ENCODE measurements at regions not wholly inside any gene's neighbourhood (a gene's known extent, or its start where the extent isn't known, plus 50 kb on each side); places are given as distances from the start of the nearest gene placed in this dataset.

- H3K4me3 ChIP-seq (ENCODE audit: control insufficient read depth in 1 of 2, extremely low read depth in 1 of 2, low read length in 1 of 2), result no peak overlapping the region
- no peaks in the 10 kb centered on the region for H3K4me1 ChIP-seq (ENCODE audit: control insufficient read depth in 1 of 2, extremely low read depth in 1 of 2, insufficient read depth in 2 of 2, low read length in 2 of 2)
- no peak overlapping the region for H3K27ac ChIP-seq (ENCODE audit: low read length)
- ChIA-PET POLR2A (no interaction called here), CTCF (no interaction called here)
- H3K27ac Mint-ChIP-seq, result no peak overlapping the region
- H3K9me3 ChIP-seq, result no peaks in the 10 kb centered on the region
- DNase-seq, result no peak
- no peaks in the 10 kb centered on the region for H3K27me3 Mint-ChIP-seq
- H3K36me3 ChIP-seq (ENCODE audit: control insufficient read depth in 2 of 2, extremely low read depth in 1 of 2, insufficient read depth in 1 of 2, low read length in 1 of 2), result no peaks in the 10 kb centered on the region
- H3K4me3 Mint-ChIP-seq, result no peak overlapping the region
- peaks cover 0 to 5% of the 10 kb centered on the region in 2 experiments for H3K27me3 ChIP-seq (replicated peaks in 1 of 2; ENCODE audit: control insufficient read depth in 2 of 2, extremely low read depth in 1 of 2, insufficient read depth in 2 of 2, low read length in 1 of 2)
- 92% methylated on average over 11 of the region's 12 CpGs for WGBS (ENCODE audit: insufficient coverage)
- no peaks in the 10 kb centered on the region for H3K36me3 Mint-ChIP-seq
- no peaks in the 10 kb centered on the region for H3K4me1 Mint-ChIP-seq
- no peak for ATAC-seq (replicated peaks in 1 of 4)
- no peaks in the 10 kb centered on the region for H3K9me3 Mint-ChIP-seq
Observed at GRCh38 chr10:130560116-130560515, 423.9 kb downstream of the GLRX3 start.

- ATAC-seq (replicated peaks in 1 of 4), result no peak
- WGBS (ENCODE audit: insufficient coverage), result 89% methylated on average over 8 of the region's 8 CpGs
- Mint-ChIP-seq H3K4me3 (no peak overlapping the region), H3K36me3 (no peaks in the 10 kb centered on the region), H3K27me3 (no peaks in the 10 kb centered on the region), H3K9me3 (no peaks in the 10 kb centered on the region), H3K27ac (no peak overlapping the region), H3K4me1 (no peaks in the 10 kb centered on the region)
- ChIA-PET POLR2A (no interaction called here), CTCF (no interaction called here)
- H3K9me3 ChIP-seq, result no peaks in the 10 kb centered on the region
- H3K27ac ChIP-seq (ENCODE audit: low read length), result no peak overlapping the region
- no peak overlapping the region for H3K4me3 ChIP-seq (ENCODE audit: control insufficient read depth in 1 of 2, extremely low read depth in 1 of 2, low read length in 1 of 2)
- no peaks in the 10 kb centered on the region for H3K4me1 ChIP-seq (ENCODE audit: control insufficient read depth in 1 of 2, extremely low read depth in 1 of 2, insufficient read depth in 2 of 2, low read length in 2 of 2)
- no peak for DNase-seq
- peaks cover 0 to 5% of the 10 kb centered on the region in 2 experiments for H3K27me3 ChIP-seq (replicated peaks in 1 of 2; ENCODE audit: control insufficient read depth in 2 of 2, extremely low read depth in 1 of 2, insufficient read depth in 2 of 2, low read length in 1 of 2)
- H3K36me3 ChIP-seq (ENCODE audit: control insufficient read depth in 2 of 2, extremely low read depth in 1 of 2, insufficient read depth in 1 of 2, low read length in 1 of 2), result no peaks in the 10 kb centered on the region
Observed at GRCh38 chr10:130560573-130560972, 424.4 kb downstream of the GLRX3 start.

DNA sequence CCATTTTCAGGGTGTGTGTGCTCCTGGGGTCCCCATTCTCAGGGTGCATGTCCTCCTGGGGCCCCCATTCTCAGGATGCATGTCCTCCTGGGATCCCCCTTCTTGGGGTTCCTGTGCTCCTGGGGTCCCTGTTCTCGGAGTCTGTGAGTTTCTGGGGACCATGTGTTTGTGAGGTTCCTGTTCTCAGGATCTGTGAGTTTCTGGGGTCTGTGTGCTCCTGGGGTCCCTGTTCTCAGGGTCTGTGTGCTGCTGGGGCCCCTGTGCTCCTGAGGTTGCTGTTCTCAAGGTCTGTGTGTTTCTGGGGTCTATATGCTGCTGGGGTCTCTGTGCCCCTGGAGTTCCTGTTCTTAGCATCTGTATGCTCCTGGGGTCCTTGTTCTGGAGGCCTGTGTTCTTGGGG lies 425.5 kb downstream of the GLRX3 start:
- POLR2A ChIA-PET, result no interaction called here
- whole genome bisulfite sequencing (ENCODE audit: insufficient coverage), result no CpG with 5 or more reads among the region's 1 CpG
- DNase-seq (no peak), ATAC-seq (replicated peaks in 1 of 4) (no peak)
- H3K4me3 Mint-ChIP-seq, result no peak overlapping the region
- no peaks in the 10 kb centered on the region for H3K9me3 Mint-ChIP-seq
- no peaks in the 10 kb centered on the region for H3K4me1 Mint-ChIP-seq
- no peaks in the 10 kb centered on the region for H3K4me1 ChIP-seq (ENCODE audit: control insufficient read depth in 1 of 2, extremely low read depth in 1 of 2, insufficient read depth in 2 of 2, low read length in 2 of 2)
- no peaks in the 10 kb centered on the region for H3K27me3 Mint-ChIP-seq
- H3K36me3 Mint-ChIP-seq, result no peaks in the 10 kb centered on the region
- H3K36me3 ChIP-seq (ENCODE audit: control insufficient read depth in 2 of 2, extremely low read depth in 1 of 2, insufficient read depth in 1 of 2, low read length in 1 of 2), result no peaks in the 10 kb centered on the region
- no peaks in the 10 kb centered on the region for H3K9me3 ChIP-seq
- H3K27me3 ChIP-seq (replicated peaks in 1 of 2; ENCODE audit: control insufficient read depth in 2 of 2, extremely low read depth in 1 of 2, insufficient read depth in 2 of 2, low read length in 1 of 2), result peaks cover 0 to 5% of the 10 kb centered on the region in 2 experiments
- CTCF ChIA-PET, result no interaction called here
- H3K4me3 ChIP-seq (ENCODE audit: control insufficient read depth in 1 of 2, extremely low read depth in 1 of 2, low read length in 1 of 2), result no peak overlapping the region
- H3K27ac ChIP-seq (ENCODE audit: low read length), result no peak overlapping the region
- H3K27ac Mint-ChIP-seq, result no peak overlapping the region

- POLR2A ChIA-PET, result no interaction called here
- H3K36me3 Mint-ChIP-seq, result no peaks in the 10 kb centered on the region
- 85% methylated on average over 7 of the region's 12 CpGs for WGBS (ENCODE audit: insufficient coverage)
Observed at GRCh38 chr10:130567011-130567410, 430.8 kb downstream of the GLRX3 start.

DNA sequence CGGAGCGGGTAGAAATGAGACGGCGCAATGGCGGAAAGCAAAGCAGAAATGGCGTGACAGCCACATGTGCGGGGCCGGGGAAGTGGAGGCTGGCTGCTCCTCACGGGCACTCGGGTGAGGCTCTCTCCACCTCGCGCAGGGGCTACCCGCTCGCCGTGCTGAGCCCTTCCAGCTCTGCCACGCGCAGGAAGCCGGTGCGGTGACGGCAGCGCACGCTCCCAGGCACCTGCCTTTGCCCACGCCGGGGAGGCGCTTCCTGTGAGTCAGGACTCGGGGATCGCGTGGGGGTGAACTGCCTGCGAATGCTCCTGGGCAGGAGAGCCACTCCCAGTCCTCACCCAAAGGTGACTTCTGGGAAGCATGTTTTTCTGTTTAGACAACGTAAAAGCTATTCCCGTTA lies 431.2 kb downstream of the GLRX3 start:
- Histone ChIP-seq H3K9me3 (no peaks in the 10 kb centered on the region), H3K27me3 (replicated peaks in 1 of 2; ENCODE audit: control insufficient read depth in 2 of 2, extremely low read depth in 1 of 2, insufficient read depth in 2 of 2, low read length in 1 of 2) (no peaks in the 10 kb centered on the region), H3K4me3 (ENCODE audit: control insufficient read depth in 1 of 2, extremely low read depth in 1 of 2, low read length in 1 of 2) (no peak overlapping the region), H3K36me3 (ENCODE audit: control insufficient read depth in 2 of 2, extremely low read depth in 1 of 2, insufficient read depth in 1 of 2, low read length in 1 of 2) (no peaks in the 10 kb centered on the region), H3K4me1 (ENCODE audit: control insufficient read depth in 1 of 2, extremely low read depth in 1 of 2, insufficient read depth in 2 of 2, low read length in 2 of 2) (no peaks in the 10 kb centered on the region), H3K27ac (ENCODE audit: low read length) (no peak overlapping the region)
- peaks cover 0 to 2% (median 0%) of the 10 kb centered on the region in 3 donors for H3K9me3 Mint-ChIP-seq
- H3K27me3 Mint-ChIP-seq, result no peaks in the 10 kb centered on the region
- POLR2A ChIA-PET, result no interaction called here
- CTCF ChIA-PET, result interaction anchor here in 1 of 2 donors (0.6 to 0.7 kb wide), 2 partner anchors 92 to 354 kb away, joined by 5 to 6 read pairs; no protein-coding TSS in a partner anchor
- ATAC-seq (replicated peaks in 1 of 4), result no peak
- WGBS (ENCODE audit: insufficient coverage), result 92% methylated on average over 28 of the region's 31 CpGs
- no peak overlapping the region for H3K4me3 Mint-ChIP-seq
- no peaks in the 10 kb centered on the region for H3K4me1 Mint-ChIP-seq
- DNase-seq, result no peak
- H3K36me3 Mint-ChIP-seq, result no peaks in the 10 kb centered on the region
- H3K27ac Mint-ChIP-seq, result no peak overlapping the region

More at GRCh38 chr10:130567011-130567410, 430.8 kb downstream of the GLRX3 start:
- Mint-ChIP-seq H3K9me3 (peaks cover 0 to 2% (median 0%) of the 10 kb centered on the region in 3 donors), H3K4me1 (no peaks in the 10 kb centered on the region), H3K27ac (no peak overlapping the region), H3K4me3 (no peak overlapping the region), H3K27me3 (no peaks in the 10 kb centered on the region)
- H3K27me3 ChIP-seq (replicated peaks in 1 of 2; ENCODE audit: control insufficient read depth in 2 of 2, extremely low read depth in 1 of 2, insufficient read depth in 2 of 2, low read length in 1 of 2), result peaks cover 0 to 2% of the 10 kb centered on the region in 2 experiments
- CTCF ChIA-PET, result interaction anchor here in 1 of 2 donors (0.6 to 0.7 kb wide), 2 partner anchors 93 to 355 kb away, joined by 5 to 6 read pairs; no protein-coding TSS in a partner anchor
- H3K36me3 ChIP-seq (ENCODE audit: control insufficient read depth in 2 of 2, extremely low read depth in 1 of 2, insufficient read depth in 1 of 2, low read length in 1 of 2), result no peaks in the 10 kb centered on the region
- ATAC-seq (replicated peaks in 1 of 4) (no peak), DNase-seq (no peak)
- no peak overlapping the region for H3K4me3 ChIP-seq (ENCODE audit: control insufficient read depth in 1 of 2, extremely low read depth in 1 of 2, low read length in 1 of 2)
- H3K27ac ChIP-seq (ENCODE audit: low read length), result no peak overlapping the region
- no peaks in the 10 kb centered on the region for H3K9me3 ChIP-seq
- no peaks in the 10 kb centered on the region for H3K4me1 ChIP-seq (ENCODE audit: control insufficient read depth in 1 of 2, extremely low read depth in 1 of 2, insufficient read depth in 2 of 2, low read length in 2 of 2)

- Histone ChIP-seq H3K9me3 (no peaks in the 10 kb centered on the region), H3K4me3 (ENCODE audit: control insufficient read depth in 1 of 2, extremely low read depth in 1 of 2, low read length in 1 of 2) (no peak overlapping the region), H3K27ac (ENCODE audit: low read length) (no peak overlapping the region), H3K36me3 (ENCODE audit: control insufficient read depth in 2 of 2, extremely low read depth in 1 of 2, insufficient read depth in 1 of 2, low read length in 1 of 2) (no peaks in the 10 kb centered on the region), H3K4me1 (ENCODE audit: control insufficient read depth in 1 of 2, extremely low read depth in 1 of 2, insufficient read depth in 2 of 2, low read length in 2 of 2) (no peaks in the 10 kb centered on the region), H3K27me3 (replicated peaks in 1 of 2; ENCODE audit: control insufficient read depth in 2 of 2, extremely low read depth in 1 of 2, insufficient read depth in 2 of 2, low read length in 1 of 2) (no peaks in the 10 kb centered on the region)
- peaks cover 0 to 2% (median 2%) of the 10 kb centered on the region in 3 donors for H3K9me3 Mint-ChIP-seq
- 91% methylated on average over 13 of the region's 18 CpGs for WGBS (ENCODE audit: insufficient coverage)
- H3K36me3 Mint-ChIP-seq, result no peaks in the 10 kb centered on the region
- no peak overlapping the region for H3K4me3 Mint-ChIP-seq
- ATAC-seq (replicated peaks in 1 of 4) (no peak), DNase-seq (no peak)
- H3K27me3 Mint-ChIP-seq, result peaks cover 0 to under 1% of the 10 kb centered on the region in 2 donors
- H3K27ac Mint-ChIP-seq, result no peak overlapping the region
- ChIA-PET CTCF (no interaction called here), POLR2A (no interaction called here)
- H3K4me1 Mint-ChIP-seq, result no peaks in the 10 kb centered on the region
Observed at GRCh38 chr10:130568246-130568645, 432.1 kb downstream of the GLRX3 start.

- H3K27ac ChIP-seq (ENCODE audit: low read length), result no peak overlapping the region
- no peak overlapping the region for H3K4me3 ChIP-seq (ENCODE audit: control insufficient read depth in 1 of 2, extremely low read depth in 1 of 2, low read length in 1 of 2)
- ChIA-PET CTCF (no interaction called here), POLR2A (no interaction called here)
- no peak for DNase-seq
- peaks cover 0 to 3% of the 10 kb centered on the region in 2 donors for H3K27me3 Mint-ChIP-seq
- H3K27ac Mint-ChIP-seq, result no peak overlapping the region
- ATAC-seq (replicated peaks in 1 of 4), result no peak
- peaks cover 0 to 5% (median 2%) of the 10 kb centered on the region in 3 donors for H3K9me3 Mint-ChIP-seq
- no peaks in the 10 kb centered on the region for H3K4me1 Mint-ChIP-seq
- H3K4me1 ChIP-seq (ENCODE audit: control insufficient read depth in 1 of 2, extremely low read depth in 1 of 2, insufficient read depth in 2 of 2, low read length in 2 of 2), result no peaks in the 10 kb centered on the region
- no peaks in the 10 kb centered on the region for H3K27me3 ChIP-seq (replicated peaks in 1 of 2; ENCODE audit: control insufficient read depth in 2 of 2, extremely low read depth in 1 of 2, insufficient read depth in 2 of 2, low read length in 1 of 2)
- no peak overlapping the region for H3K4me3 Mint-ChIP-seq
- WGBS (ENCODE audit: insufficient coverage), result 39% methylated on average over 3 of the region's 7 CpGs
- no peaks in the 10 kb centered on the region for H3K9me3 ChIP-seq
- H3K36me3 ChIP-seq (ENCODE audit: control insufficient read depth in 2 of 2, extremely low read depth in 1 of 2, insufficient read depth in 1 of 2, low read length in 1 of 2), result no peaks in the 10 kb centered on the region
- H3K36me3 Mint-ChIP-seq, result no peaks in the 10 kb centered on the region
Observed at GRCh38 chr10:130570074-130570473, 433.9 kb downstream of the GLRX3 start.

Measured in T-cell (primary cell).